Keratinocyte (primary cell): ENCODE measurements at regions not wholly inside any gene's neighbourhood (a gene's known extent, or its start where the extent isn't known, plus 50 kb on each side); places are given as distances from the start of the nearest gene placed in this dataset.

Source experiments
- DNase-seq: peaks from one replicate; pipeline ENCODE4 v3.0.0-alpha.2; 2011; ENCODE audit warnings: low read depth, missing footprints, low spot score
- FAIRE-seq: peaks from 2 replicates; lab custom pipeline; 2011; peaks lifted over from hg19 to GRCh38; lab: Jason Lieb, UNC
- H2AFZ ChIP-seq: 2 replicates; pipeline ENCODE4 v1.6.0; 2012; ENCODE audit warnings: low read length, control low read depth, inconsistent platforms; ENCODE audit not compliant: control insufficient read depth
- H3K27ac ChIP-seq: 2 replicates; pipeline ENCODE4 v1.5.1; 2011; ENCODE audit warnings: low read length; ENCODE audit not compliant: control insufficient read depth, insufficient read depth
- H3K27me3 ChIP-seq: 3 replicates; pipeline ENCODE4 v1.6.0; 2011; ENCODE audit warnings: low read length; ENCODE audit not compliant: control insufficient read depth, insufficient read depth; ENCODE audit errors: extremely low read depth
- H3K36me3 ChIP-seq, 2 experiments: 2 replicates in 1 of 2; 3 replicates in 1 of 2; pipeline ENCODE4 v1.5.1; 2011; ENCODE audit warnings: low read length in 2 of 2, mild to moderate bottlenecking in 1 of 2; ENCODE audit not compliant: control insufficient read depth in 2 of 2, insufficient read depth in 2 of 2; ENCODE audit errors: extremely low read depth in 1 of 2
- H3K4me1 ChIP-seq: 3 replicates; pipeline ENCODE4 v1.5.1; 2011; ENCODE audit warnings: low read length; ENCODE audit not compliant: control insufficient read depth, insufficient read depth; ENCODE audit errors: extremely low read depth
- H3K4me2 ChIP-seq: 3 replicates; pipeline ENCODE4 v1.6.0; 2011; ENCODE audit warnings: low read depth, low read length; ENCODE audit not compliant: control insufficient read depth, insufficient read depth; ENCODE audit errors: extremely low read depth
- H3K4me3 ChIP-seq, 3 experiments: fragments of 200-600 bp in 1 of 3; sonication (generic) in 1 of 3; 2 replicates in 2 of 3; 3 replicates in 1 of 3; pipeline ENCODE4 v1.5.1; 2011 to 2016; ENCODE audit warnings: low read length in 3 of 3, mild to moderate bottlenecking in 3 of 3, control low read depth in 2 of 3, inconsistent platforms in 1 of 3, low read depth in 1 of 3, mixed read lengths in 1 of 3, mixed run types in 1 of 3, moderate library complexity in 1 of 3; ENCODE audit not compliant: control insufficient read depth in 2 of 3, insufficient read depth in 2 of 3; ENCODE audit errors: extremely low read depth in 1 of 3
- H3K79me2 ChIP-seq: 2 replicates; pipeline ENCODE4 v1.6.0; 2012; ENCODE audit warnings: low read length; ENCODE audit not compliant: control insufficient read depth, insufficient read depth
- H3K9ac ChIP-seq: 3 replicates; pipeline ENCODE4 v1.6.0; 2011; ENCODE audit warnings: low read length; ENCODE audit not compliant: control insufficient read depth, insufficient read depth; ENCODE audit errors: extremely low read depth
- H3K9me1 ChIP-seq: 3 replicates; pipeline ENCODE4 v1.6.0; 2011; ENCODE audit warnings: low read length; ENCODE audit not compliant: control insufficient read depth, insufficient read depth; ENCODE audit errors: extremely low read depth
- H3K9me3 ChIP-seq: 2 replicates; pipeline ENCODE4 v1.5.1; 2012; ENCODE audit warnings: low read depth, low read length; ENCODE audit not compliant: control insufficient read depth
- H4K20me1 ChIP-seq: 3 replicates; pipeline ENCODE4 v1.6.0; 2011; ENCODE audit warnings: low read length; ENCODE audit not compliant: control insufficient read depth, insufficient read depth; ENCODE audit errors: extremely low read depth
- CTCF ChIP-seq, 3 experiments: IDR thresholded peaks in 1 of 3; conservative IDR thresholded peaks in 1 of 3; optimal IDR thresholded peaks in 1 of 3; 2 replicates in 2 of 3; 3 replicates in 1 of 3; pipeline versions ENCODE3 to v1.5.1; 2011; ENCODE audit warnings: low read length in 3 of 3, mild to moderate bottlenecking in 3 of 3, moderate library complexity in 2 of 3, control low read depth in 1 of 3, inconsistent platforms in 1 of 3; ENCODE audit not compliant: insufficient read depth in 2 of 3; ENCODE audit errors: extremely low read depth in 1 of 3
- EZH2 ChIP-seq: IDR thresholded peaks from one replicate; pipeline ENCODE4 v1.6.1; 2012; ENCODE audit warnings: inconsistent platforms, mild to moderate bottlenecking, low read length, moderate library complexity
- dilution Hi-C: fragments of 300-500 bp; cut with MboI; formaldehyde crosslinking; loops from one replicate; pipeline ENCODE4 v1.7.0; 2020; ENCODE audit warnings: low sequenced_read_pairs; ENCODE audit not compliant: extremely low pct_ligation_motif_present

- Histone ChIP-seq H3K79me2 (no peaks in the 10 kb centered on the region), H3K4me2 (no peak overlapping the region), H3K4me3 (no peak overlapping the region), H3K9me3 (no peaks in the 10 kb centered on the region), H2AFZ (no peak overlapping the region), H4K20me1 (no peaks in the 10 kb centered on the region), H3K27me3 (no peaks in the 10 kb centered on the region), H3K9ac (no peak overlapping the region), H3K27ac (no peak overlapping the region), H3K36me3 (no peaks in the 10 kb centered on the region), H3K4me1 (no peaks in the 10 kb centered on the region), H3K9me1 (no peaks in the 10 kb centered on the region)
- no peak for DNase-seq
- no peak for FAIRE-seq
- no peak for TF ChIP-seq CTCF (optimal IDR thresholded peaks at IDR 0.05 in 1 of 3, IDR thresholded peaks at IDR 0.05 in 1 of 3, conservative IDR thresholded peaks at IDR 0.05 in 1 of 3; ENCODE audit: extremely low read depth in 1 of 3, insufficient read depth in 2 of 3, low read length in 3 of 3)
- TF ChIP-seq EZH2 = no peak
- dilution Hi-C loops = no loop called here
Measured at GRCh38 chr3:20528180-20528770, 342.3 kb upstream of the SGO1 start.

DNA sequence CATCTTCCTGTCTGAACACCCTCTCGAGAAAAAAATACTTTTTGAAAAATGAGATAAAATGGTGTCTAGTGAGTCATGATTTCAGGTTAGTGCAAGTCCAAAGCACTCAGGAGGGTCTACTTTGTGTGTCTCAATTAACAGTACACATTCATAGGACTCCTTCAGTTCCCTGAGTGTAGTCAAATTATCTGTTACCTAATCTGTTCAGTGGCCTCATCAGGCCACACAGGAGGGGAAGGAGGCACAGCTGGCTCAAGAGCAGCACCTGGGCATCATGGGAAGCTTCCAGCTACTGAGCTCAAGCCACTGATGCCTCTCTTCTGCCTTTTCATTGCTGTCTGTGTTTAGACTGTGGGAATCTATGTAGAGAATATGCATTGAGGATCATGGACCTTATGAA lies 341.4 kb upstream of the SGO1 start:
- no peak for TF ChIP-seq CTCF (optimal IDR thresholded peaks at IDR 0.05 in 1 of 3, IDR thresholded peaks at IDR 0.05 in 1 of 3, conservative IDR thresholded peaks at IDR 0.05 in 1 of 3; ENCODE audit: extremely low read depth in 1 of 3, insufficient read depth in 2 of 3, low read length in 3 of 3)
- no peak for TF ChIP-seq EZH2
- no peaks in the 10 kb centered on the region for H3K36me3 ChIP-seq
- H3K4me1 ChIP-seq = no peaks in the 10 kb centered on the region
- H3K9ac ChIP-seq = no peak overlapping the region
- no peak overlapping the region for H3K4me2 ChIP-seq
- DNase-seq (no peak), FAIRE-seq (no peak)
- no peaks in the 10 kb centered on the region for H4K20me1 ChIP-seq
- H3K4me3 ChIP-seq = no peak overlapping the region
- H3K9me3 ChIP-seq = no peaks in the 10 kb centered on the region
- H3K27ac ChIP-seq = no peak overlapping the region
- H3K27me3 ChIP-seq = no peaks in the 10 kb centered on the region
- no peak overlapping the region for H2AFZ ChIP-seq
- dilution Hi-C loops = no loop called here
- H3K79me2 ChIP-seq = no peaks in the 10 kb centered on the region
- no peaks in the 10 kb centered on the region for H3K9me1 ChIP-seq
